Colonic mucosa (tissue), 4 donors: ENCODE measurements at regions not wholly inside any gene's neighbourhood (a gene's known extent, or its start where the extent isn't known, plus 50 kb on each side); places are given as distances from the start of the nearest gene placed in this dataset.

Experiments used
- DNase-seq: peaks from one replicate; pipeline ENCODE4 v3.0.0-alpha.2; 2020
- H3K27ac ChIP-seq: fragments of 200-600 bp; one replicate; pipeline ENCODE4 v1.8.0; 2021
- H3K27me3 ChIP-seq: fragments of 200-600 bp; one replicate; pipeline ENCODE4 v1.8.0; 2021
- H3K36me3 ChIP-seq: fragments of 200-600 bp; one replicate; pipeline ENCODE4 v1.8.0; 2021
- H3K4me1 ChIP-seq: fragments of 200-600 bp; one replicate; pipeline ENCODE4 v1.8.0; 2021; ENCODE audit warnings: mild to moderate bottlenecking
- H3K4me3 ChIP-seq: fragments of 200-600 bp; one replicate; pipeline ENCODE4 v1.8.0; 2021
- H3K9ac ChIP-seq, 2 donors: one replicate each; pipeline ENCODE4 v1.7.0; 2013; ENCODE audit warnings: control low read depth in 2 of 2, low read depth in 2 of 2, low read length in 2 of 2
- H3K9me3 ChIP-seq: fragments of 200-600 bp; one replicate; pipeline ENCODE4 v1.8.0; 2021
- CTCF ChIP-seq: fragments of 200-600 bp; IDR thresholded peaks from one replicate; pipeline ENCODE4 v1.8.0; 2022; ENCODE audit warnings: antibody characterized with exemption, mild to moderate bottlenecking
- intact Hi-C: fragments of 100-400 bp; cut with DNase I; formaldehyde crosslinking; loops from one replicate; pipeline ENCODE4 v1.14.1; 2022
- donor health status: healthy.
- donor health status: DM: no; HTN: no; CAD: no.
- donor health status: DM: no; HTN: no; CAD: no.

GRCh38 chr7:152905949-152906348 is 146.4 kb downstream of the ACTR3B start:
- no peak for TF ChIP-seq CTCF
- Histone ChIP-seq H3K4me1 (no peaks in the 10 kb centered on the region), H3K36me3 (no peaks in the 10 kb centered on the region), H3K27me3 (no peaks in the 10 kb centered on the region), H3K9ac (no peak overlapping the region), H3K9me3 (no peaks in the 10 kb centered on the region), H3K4me3 (no peak overlapping the region), H3K27ac (no peak overlapping the region)
- no peak for DNase-seq
- intact Hi-C loops: no loop called here

- TF ChIP-seq CTCF: no peak
- Histone ChIP-seq H3K9ac (no peak overlapping the region), H3K36me3 (no peaks in the 10 kb centered on the region), H3K27me3 (no peaks in the 10 kb centered on the region), H3K9me3 (no peaks in the 10 kb centered on the region), H3K4me3 (no peak overlapping the region), H3K4me1 (no peaks in the 10 kb centered on the region), H3K27ac (no peak overlapping the region)
- intact Hi-C loops: no loop called here
- no peak for DNase-seq
Observed at GRCh38 chr7:152907042-152907761, 147.7 kb downstream of the ACTR3B start.

GRCh38 chr7:152909280-152909679 is 149.7 kb downstream of the ACTR3B start:
- intact Hi-C loops: no loop called here
- Histone ChIP-seq H3K4me3 (no peak overlapping the region), H3K4me1 (no peaks in the 10 kb centered on the region), H3K9ac (no peak overlapping the region), H3K27me3 (no peaks in the 10 kb centered on the region), H3K9me3 (no peaks in the 10 kb centered on the region), H3K36me3 (no peaks in the 10 kb centered on the region), H3K27ac (no peak overlapping the region)
- no peak for TF ChIP-seq CTCF
- DNase-seq: no peak

GRCh38 chr7:152909683-152910544 is 150.4 kb downstream of the ACTR3B start:
- no peaks in the 10 kb centered on the region for H3K9me3 ChIP-seq
- H3K4me1 ChIP-seq: no peaks in the 10 kb centered on the region
- TF ChIP-seq CTCF: no peak
- H3K27me3 ChIP-seq: no peaks in the 10 kb centered on the region
- intact Hi-C loops: no loop called here
- no peaks in the 10 kb centered on the region for H3K36me3 ChIP-seq
- no peak for DNase-seq
- H3K27ac ChIP-seq: no peak overlapping the region
- no peak overlapping the region for H3K9ac ChIP-seq
- H3K4me3 ChIP-seq: no peak overlapping the region

- H3K27ac ChIP-seq: no peak overlapping the region
- TF ChIP-seq CTCF: no peak
- DNase-seq: no peak
- H3K4me3 ChIP-seq: no peak overlapping the region
- H3K4me1 ChIP-seq: no peaks in the 10 kb centered on the region
- no peaks in the 10 kb centered on the region for H3K9me3 ChIP-seq
- H3K36me3 ChIP-seq: no peaks in the 10 kb centered on the region
- no peaks in the 10 kb centered on the region for H3K27me3 ChIP-seq
- no peak overlapping the region for H3K9ac ChIP-seq
- intact Hi-C loops: no loop called here
Observed at GRCh38 chr7:152910545-152911225, 151.1 kb downstream of the ACTR3B start.
